GM19324 (cell line): ENCODE measurements at regions not wholly inside any gene's neighbourhood (a gene's known extent, or its start where the extent isn't known, plus 50 kb on each side); places are given as distances from the start of the nearest gene placed in this dataset.

ENCODE experiments used
- ATAC-seq: cut with Tn5 transposase; IDR thresholded peaks from one replicate; pipeline ENCODE4 v1.9.1; 2021; ENCODE audit warnings: mild to moderate bottlenecking, moderate library complexity; ENCODE audit not compliant: unreplicated experiment, low FRiP score

DNA sequence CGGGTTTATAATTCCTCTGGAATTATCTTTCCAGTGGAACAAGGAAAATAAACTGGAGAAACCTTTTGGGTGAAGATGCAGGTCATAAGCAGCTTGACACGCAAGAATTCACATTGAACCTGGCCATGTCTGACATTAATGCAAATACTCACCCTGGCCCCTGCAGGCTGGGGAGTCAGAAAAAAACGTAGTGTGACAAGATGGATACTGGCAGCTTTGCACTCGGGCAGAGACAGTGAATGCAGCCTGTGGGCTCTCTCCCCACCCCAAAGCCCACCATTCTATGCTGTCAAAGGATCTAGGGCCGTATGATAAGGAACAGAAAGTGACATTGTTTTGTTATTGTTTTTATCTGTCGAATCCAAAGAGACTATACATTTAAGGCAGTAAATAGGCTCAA lies 223.1 kb downstream of the RBM43 start:
- ATAC-seq, result no peak

DNA sequence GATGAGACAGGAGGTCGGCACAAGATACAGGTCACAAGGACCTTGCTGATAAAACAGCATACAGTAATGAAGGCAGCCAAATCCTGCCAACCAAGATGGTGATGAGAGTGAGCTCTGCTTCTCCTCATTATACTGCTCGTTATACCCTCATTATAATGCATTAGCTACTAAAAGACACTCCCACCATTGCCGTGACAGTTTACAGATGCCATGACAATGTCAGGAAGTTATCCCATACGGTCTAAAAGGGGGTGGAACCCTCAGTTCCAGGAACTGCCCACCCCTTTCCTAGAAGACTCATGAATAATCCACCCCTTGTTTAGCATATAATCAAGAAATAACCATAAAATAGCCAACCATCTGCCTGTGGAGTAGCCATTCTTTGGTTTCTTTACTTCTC lies 224.2 kb downstream of the RBM43 start:
- no peak for ATAC-seq

DNA sequence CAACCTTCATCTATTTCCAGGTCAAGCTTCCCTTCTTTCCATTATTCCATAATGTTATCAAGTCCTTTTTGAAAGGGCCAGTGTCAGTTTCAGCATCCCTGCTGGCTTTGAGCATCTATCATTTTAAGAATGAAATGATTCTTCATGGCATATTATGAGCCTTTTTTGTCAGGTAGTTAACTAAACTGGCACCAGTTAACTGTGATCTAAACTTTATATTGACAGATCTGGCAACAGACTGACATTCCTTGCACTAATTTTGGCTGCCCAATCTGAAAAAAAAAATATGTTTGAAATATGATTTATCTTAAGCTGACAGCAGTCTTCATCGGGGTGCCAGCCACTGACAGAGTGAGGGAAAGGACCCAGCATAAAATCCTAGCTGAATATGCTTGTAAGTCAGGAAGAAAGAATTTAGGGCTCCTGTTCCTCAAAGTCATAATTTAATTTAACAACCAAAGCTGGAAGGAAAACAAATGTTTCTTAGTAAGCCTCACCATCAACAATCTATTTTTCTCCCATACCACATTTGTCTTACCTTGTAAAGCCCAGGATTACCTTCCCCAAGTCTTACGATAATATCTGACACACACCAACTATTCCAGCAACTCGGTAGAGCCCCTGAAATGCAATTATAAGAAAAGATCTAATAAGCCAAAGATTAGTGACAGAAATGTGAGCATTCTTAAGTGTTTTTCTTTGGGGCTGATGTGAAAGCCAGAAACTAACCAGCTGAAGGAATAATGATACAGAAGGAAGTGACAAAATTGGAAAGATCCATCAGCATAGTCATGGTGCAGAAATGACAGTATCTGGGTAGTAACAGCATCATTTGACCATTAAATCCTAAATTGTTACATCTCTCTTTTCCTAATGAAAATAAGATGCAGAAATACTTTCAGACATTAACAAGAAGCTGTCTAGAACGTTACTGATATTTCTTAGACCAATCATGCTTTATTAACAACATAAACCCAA lies 228.1 kb downstream of the RBM43 start:
- no peak for ATAC-seq

DNA sequence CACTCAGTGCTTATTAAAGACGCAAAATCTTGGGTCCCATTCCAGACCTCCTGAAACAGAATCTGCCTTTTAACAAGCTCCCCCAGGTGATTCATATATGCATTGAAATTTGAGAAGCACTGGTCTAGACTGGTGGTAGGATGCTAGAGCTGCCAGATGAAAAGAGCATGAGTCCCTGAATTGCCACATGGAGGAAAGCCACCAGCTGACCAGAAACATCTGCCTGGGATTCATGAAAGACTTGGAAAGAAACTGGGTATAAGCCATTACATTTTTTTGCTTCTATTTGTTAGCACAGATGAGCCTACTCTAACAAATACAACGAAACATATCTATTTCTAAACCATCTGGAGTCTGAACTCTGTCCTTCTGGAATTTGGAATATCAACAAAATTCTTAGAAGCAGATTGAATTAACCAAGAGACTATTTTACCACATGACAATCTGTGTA lies 228.9 kb downstream of the RBM43 start:
- ATAC-seq, result no peak

DNA sequence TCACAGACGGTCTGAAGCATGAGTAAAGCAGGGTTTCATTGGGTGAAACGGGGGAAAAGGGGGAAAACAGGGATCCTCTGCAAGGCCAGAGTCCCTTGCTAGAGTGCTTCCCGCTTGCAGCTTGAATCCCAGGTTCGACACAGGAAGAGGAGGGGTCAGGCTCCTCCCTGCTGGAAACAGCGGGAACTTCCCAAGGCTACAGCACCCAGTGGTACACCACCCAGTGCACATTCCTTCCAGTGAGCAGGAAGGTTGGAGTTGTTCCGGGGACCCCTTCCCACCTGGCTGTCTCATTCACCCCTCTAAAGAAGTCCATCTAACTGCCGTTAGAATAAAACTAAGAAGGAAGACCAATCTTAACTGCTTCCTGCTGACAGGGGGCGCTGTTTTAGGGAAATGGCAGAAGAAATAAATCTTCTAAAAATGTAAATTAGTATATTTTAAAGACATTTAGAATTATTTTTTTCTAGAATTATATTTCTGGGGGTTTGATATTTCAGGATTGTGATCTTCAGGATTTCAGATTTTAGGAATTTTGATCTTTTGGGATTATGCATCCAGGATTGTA lies 230.9 kb downstream of the RBM43 start:
- ATAC-seq, result no peak

DNA sequence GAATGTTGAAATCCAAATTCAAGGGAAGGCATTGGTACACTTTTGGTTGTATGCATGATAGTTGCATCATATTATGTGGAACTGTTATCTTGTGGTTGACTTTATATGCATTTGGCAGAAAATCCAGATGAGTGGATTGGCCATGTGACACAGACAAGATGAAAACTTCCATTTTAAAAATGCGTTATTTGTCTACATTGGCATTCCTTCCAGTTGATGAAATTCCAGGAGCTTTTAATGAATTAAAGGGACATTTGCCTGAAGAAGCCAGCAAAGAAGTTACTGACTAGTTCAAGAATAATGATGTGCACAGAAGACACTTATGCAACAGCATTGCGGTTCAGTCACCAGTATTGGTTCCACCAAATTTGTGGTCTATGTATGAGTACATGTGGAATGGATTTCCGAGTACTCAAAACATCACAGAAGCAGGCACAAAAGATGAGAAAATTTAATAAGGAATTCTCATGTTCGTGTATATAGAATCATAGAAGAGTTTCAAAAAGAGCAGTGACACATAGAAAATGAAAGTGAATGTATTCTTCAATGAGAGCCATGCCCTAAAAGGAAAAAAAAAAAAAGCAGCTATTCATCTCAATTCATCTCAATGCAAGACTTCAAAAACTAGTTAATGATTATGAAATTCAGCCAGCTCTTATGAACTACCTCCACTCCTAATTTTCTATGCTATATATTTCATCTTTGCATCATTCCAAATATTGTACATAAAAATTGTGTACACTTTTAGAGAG lies 232.1 kb downstream of the RBM43 start:
- no peak for ATAC-seq

DNA sequence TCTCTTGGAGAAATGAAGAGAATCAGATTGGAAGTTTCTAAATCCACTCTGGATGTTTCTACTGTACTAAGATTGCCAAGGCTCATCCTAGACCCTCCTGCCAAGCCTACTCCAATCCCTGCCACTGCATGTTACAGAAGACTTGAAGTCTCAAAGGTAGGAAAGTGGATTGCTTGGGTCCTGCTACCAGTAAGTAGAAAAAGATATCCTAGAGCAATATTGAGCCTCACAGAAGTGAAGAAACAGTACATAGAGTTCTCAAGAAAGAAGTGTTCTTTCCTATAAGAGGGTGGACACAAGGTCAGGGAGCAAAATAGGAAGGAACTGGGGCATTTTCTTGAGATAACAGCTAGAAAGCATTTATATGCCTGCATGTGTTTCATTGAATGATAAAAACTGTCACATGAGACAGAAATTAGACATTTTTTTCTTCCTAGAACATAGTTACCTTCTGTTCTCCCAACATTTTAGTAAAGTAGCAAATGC lies 232.9 kb downstream of the RBM43 start:
- ATAC-seq, result no peak

DNA sequence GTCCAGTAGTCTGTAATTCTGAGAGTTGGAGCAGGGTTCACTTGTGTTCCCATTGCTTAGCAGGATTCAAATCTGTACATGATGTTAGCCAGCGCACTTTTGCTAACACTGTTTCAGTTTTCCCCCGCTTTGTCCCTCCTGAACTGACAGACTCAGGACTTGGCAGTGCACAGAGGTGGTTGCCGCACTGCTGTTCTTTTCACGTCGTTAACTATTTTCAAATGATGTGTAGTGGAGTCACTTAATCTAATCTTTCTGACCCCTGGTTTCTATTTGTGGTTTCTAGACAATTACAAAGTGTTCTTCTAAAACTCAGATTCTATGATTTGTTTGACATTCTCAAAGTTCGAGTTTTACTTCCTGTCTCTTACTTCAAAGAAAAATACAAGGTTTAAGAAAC lies 234.5 kb downstream of the RBM43 start:
- no peak for ATAC-seq

DNA sequence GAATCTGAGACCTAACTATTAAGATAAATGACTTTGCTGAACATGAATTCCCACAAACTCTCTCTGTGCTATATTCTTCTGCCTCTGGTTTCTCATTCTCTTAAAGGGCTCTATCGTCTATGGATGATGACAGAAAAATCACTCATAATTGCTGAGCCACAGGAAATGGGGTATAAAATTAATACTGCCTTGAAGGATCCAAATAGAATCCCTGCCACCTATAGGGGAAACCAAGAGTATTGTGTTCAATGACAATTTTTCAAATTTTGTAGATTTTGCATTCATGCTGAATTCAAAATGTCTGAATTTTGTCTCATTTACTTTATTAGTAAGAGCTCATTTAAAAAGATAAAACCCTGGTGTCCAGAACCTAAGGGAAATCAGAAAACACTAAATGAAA lies 235.8 kb downstream of the RBM43 start:
- no peak for ATAC-seq

DNA sequence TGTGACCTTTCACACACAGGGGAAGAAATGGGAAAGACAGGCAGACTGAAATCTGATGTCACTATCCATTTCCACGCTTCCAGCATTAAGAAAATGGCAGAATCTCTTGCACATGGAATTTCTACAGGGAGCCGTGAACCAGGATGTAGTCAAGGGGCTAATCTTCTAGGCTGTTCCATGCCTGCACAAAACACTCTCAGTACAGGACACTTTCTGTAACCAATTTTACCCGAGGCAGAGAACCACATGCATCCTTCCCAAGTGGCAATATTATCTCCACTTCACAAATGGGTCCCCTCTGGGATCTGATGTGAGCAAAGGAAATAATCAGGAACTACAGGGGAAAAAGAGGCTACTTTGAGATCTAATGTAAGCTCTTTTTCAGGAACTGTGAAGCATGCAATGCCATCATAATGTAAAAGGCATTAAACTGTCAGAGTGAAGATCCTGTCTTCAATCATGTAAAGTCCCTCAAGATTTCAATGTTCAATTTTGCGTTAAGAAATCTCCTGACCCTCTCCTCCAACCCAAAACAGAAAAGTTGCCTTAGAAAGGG lies 236.9 kb downstream of the RBM43 start:
- ATAC-seq, result no peak

DNA sequence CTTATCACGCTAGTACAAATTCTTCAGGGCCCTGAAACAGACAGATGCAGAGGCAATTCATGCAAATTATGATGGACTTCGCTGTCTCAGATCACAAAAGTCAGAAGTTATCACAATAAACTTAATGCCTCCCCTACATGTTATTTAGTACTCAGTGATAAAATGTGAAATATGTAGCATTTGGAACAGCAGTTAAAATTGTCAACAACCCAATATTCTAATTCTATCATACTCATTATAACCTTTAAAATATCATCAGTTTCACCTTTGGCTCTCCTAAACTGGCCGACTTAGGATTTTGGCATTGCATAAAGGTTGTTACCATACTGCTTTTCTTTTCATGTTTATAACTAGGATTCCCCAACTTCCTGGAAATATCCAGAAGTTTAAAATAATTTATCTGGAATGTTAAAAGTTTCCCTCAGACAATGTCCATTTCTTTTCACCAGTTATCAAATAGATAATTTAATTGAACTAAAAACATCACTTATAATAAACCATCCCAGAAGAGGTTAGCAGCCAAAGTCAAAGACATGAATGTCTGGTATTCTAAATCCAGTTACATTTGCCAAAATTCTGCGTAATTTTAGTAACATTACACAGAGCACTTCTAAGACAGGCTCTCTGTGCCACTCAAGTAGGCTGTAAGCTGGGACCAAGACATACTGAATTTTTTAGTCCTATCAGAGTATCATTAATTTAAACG lies 239.8 kb downstream of the RBM43 start:
- ATAC-seq, result no peak

DNA sequence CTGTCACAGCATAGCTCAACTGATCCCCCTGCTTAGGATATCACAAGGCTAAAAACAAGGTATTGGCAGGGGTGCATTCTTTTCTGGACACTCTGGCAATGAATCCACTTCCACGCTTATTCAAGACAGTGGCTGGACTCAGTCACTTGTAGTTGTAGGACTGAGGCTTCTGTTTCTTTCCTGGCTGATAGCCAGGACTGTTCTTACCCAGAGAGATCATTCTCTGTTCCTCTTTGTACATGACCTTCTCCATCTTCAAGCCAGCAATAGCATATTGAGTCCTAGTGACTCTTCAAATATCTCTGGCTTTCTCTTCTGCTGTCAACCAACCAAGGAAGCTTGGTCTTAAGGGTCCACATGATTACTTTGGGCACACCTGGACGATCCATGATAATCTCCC lies 241.3 kb downstream of the RBM43 start:
- peak; percentile 94 for ATAC-seq

DNA sequence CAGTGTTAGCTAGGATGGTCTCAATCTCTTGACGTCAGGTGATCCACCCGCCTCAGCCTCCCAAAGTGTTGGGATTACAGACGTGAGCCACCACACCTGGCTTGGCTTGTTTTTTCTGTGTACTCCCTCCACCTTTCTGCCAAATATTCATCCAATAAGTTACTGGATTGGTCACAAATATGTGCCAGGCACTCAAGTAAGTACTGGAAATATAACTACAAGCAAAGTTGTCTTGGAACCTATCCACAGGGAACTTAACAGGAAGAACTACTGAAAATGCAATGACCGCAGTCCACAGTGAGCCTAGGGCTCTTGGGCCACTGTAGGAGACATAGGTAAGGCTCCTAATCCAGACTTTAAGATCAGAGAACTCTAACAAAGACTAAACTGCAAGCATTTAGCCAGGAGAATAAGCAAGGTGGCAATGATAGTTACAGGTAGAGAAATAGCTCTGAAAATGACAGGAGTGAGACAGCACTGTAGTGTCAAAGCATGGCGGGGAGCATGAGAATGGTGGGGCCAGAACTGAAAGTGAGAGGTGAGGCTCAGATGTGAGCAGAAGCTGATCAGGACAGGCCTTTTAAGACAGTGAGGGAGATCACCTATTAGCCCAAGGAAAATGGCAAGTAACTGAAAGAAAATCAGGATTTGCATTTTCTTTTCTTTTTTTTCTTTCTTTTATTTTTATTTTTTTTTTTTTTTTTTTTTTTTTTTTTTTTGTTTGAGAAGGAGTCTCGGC lies 252.1 kb downstream of the RBM43 start:
- ATAC-seq, result no peak

DNA sequence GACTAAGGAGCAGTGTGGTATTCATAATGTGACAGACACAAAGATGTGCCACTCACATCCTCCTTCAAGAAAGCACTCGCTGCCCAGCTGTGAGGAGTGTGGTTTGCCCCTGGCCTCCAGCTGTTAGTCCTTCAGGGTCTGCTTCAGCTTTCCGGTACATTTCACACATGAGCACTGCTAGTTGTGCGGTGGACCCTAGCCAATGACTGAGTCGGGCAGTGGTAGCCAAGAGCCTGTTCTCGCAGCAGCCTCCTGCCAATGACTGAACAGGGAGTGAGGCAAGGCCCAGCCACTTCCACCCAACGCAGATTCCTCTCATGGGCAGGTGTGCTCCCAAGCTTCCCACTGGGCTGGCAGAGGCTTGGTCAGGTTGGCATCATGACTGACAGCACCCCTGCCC lies 254.3 kb downstream of the RBM43 start:
- ATAC-seq, result no peak

DNA sequence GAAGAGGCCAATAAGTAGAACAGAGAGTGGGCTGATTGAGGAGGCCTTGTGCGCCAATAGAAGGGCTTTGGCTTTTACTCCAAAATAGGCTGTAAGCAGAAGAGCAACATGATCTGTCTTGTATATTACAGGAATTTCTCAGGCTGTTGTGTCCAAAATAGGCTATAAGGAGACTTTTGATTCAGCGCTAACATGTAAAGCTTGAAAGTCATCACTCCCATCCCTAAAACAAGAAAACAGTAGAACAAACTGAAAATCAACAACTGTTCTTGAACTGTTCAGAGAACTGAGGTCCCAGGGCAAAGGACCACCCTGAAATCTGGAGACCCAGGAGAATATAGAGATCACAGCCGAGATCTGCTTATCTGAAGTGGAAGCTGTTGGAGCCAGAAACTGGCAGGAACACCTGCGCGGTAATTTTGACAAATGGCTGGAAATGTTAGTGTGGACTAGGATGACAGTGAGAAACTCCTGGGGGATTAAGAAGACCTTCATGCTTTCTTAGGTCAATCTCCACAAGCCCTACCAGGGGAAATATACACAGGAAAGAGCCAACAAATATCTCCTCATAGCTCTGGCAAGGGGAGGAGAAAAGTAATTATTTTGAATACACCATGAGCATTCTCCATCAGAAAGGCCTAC lies 258.6 kb downstream of the RBM43 start:
- ATAC-seq, result no peak

DNA sequence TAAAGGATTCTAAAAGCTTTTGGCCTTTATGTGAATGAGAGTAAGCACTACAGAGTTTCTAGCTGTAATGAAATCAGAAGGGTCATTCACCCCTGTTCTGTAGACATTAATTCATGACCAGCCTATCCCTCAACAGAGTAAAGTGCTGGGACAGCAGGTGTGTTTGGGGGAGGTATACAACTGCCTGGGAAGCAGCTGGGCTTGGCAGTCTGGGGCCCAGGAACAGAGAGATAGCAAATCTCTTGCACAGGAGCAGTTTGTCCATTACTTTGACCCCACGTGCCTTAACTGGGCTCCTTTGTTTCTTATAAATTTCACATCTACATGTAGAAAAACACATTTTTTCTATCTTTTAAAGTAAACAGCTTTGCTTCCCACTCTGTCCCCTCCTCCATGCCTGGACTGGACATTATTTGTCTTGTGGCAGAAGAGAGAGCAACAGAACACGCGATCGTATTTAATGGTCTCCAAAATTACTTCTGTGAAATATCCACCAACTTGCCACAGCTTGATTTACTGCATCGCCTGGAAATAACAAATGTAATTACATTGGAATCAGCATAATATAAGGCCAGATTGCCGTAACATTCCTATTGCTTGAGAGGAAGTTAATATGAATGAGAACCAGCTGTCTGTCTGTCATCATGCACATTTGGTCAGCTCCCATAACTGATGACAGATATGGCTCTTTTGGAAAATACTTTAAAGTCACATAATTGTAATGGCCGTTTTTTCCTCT lies 263.8 kb downstream of the RBM43 start:
- ATAC-seq, result no peak

DNA sequence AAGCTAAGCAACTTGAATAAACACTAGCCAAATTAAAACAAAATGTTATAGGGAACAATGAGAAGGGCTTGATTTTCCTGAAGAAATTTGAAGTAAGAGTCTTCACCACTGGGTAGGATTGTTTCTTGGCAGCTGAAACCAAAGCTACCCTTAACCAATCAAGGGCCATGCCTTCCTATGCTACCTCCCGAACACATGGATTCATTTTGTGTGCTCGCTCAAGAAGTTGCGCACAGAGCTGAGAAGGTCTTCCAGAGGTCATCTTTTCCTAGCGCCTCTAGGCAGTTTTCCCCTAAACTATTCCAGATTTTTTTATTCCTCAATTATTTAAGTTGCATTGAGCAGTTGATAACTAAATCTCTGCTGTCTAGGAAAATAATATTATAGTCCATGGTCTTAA lies 264.6 kb downstream of the RBM43 start:
- ATAC-seq, result no peak

DNA sequence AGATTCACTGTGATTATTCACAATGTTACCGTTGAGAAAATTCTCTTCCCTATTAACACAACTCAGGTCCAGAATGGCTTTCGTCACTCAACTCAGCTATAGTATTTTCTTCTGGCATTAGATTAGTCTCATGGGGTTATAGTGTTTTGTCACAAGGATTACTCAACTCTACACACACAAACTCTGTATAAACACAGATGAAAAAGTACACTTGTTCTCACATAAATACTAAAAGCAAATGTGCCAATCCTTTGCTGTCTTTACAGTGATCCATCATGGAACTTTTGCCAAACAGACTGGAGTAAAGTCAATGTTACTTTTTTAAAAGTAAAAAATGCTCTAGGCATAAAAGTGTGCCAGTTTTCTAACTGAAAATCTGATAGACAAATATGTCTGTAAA lies 267.6 kb downstream of the RBM43 start:
- ATAC-seq, result no peak
